HG02970 (cell line): ENCODE measurements at regions not wholly inside any gene's neighbourhood (a gene's known extent, or its start where the extent isn't known, plus 50 kb on each side); places are given as distances from the start of the nearest gene placed in this dataset.
A peak's percentile ranks its signal among the peaks of the same experiment; 100 is the strongest.

Experiments used
- ATAC-seq: cut with Tn5 transposase; IDR thresholded peaks from one replicate; pipeline ENCODE4 v1.9.1; 2021; ENCODE audit warnings: mild to moderate bottlenecking, moderate library complexity, moderate number of reproducible peaks; ENCODE audit not compliant: unreplicated experiment, low FRiP score

GRCh38 chr3:30945291-30945690 lies 50.8 kb upstream of the GADL1 start:
- ATAC-seq, result no peak

- ATAC-seq, result no peak
Observed at GRCh38 chr3:30948426-30948825, 54.0 kb upstream of the GADL1 start.

GRCh38 chr3:30951826-30952225 lies 57.4 kb upstream of the GADL1 start:
- no peak for ATAC-seq

- ATAC-seq, result no peak
Observed at GRCh38 chr3:30952786-30953185, 58.3 kb upstream of the GADL1 start.

- ATAC-seq, result no peak
Observed at GRCh38 chr3:30954426-30954825, 60.0 kb upstream of the GADL1 start.

- no peak for ATAC-seq
Observed at GRCh38 chr3:30962084-30962483, 67.6 kb upstream of the GADL1 start.

- no peak for ATAC-seq
Observed at GRCh38 chr3:30962493-30962892, 68.0 kb upstream of the GADL1 start.

- no peak for ATAC-seq
Observed at GRCh38 chr3:30963223-30963722, 68.8 kb upstream of the GADL1 start.

GRCh38 chr3:30964612-30965011 lies 70.2 kb upstream of the GADL1 start:
- ATAC-seq, result peak; percentile 92

GRCh38 chr3:30966896-30967295 lies 72.4 kb upstream of the GADL1 start:
- ATAC-seq, result no peak

GRCh38 chr3:30970183-30970582 lies 75.7 kb upstream of the GADL1 start:
- ATAC-seq, result no peak

GRCh38 chr3:30972449-30972848 lies 78.0 kb upstream of the GADL1 start:
- no peak for ATAC-seq

- ATAC-seq, result no peak
Observed at GRCh38 chr3:30974071-30974470, 79.6 kb upstream of the GADL1 start.

- no peak for ATAC-seq
Observed at GRCh38 chr3:30977592-30977991, 83.1 kb upstream of the GADL1 start.

GRCh38 chr3:30980993-30981392 lies 86.5 kb upstream of the GADL1 start:
- no peak for ATAC-seq

GRCh38 chr3:30982416-30983075 lies 88.1 kb upstream of the GADL1 start:
- ATAC-seq, result no peak

GRCh38 chr3:30984855-30985749 lies 90.6 kb upstream of the GADL1 start:
- no peak for ATAC-seq

- ATAC-seq, result no peak
Observed at GRCh38 chr3:30986551-30986950, 92.1 kb upstream of the GADL1 start.

- no peak for ATAC-seq
Observed at GRCh38 chr3:30988769-30989168, 94.3 kb upstream of the GADL1 start.

GRCh38 chr3:30989276-30990030 lies 95.0 kb upstream of the GADL1 start:
- no peak for ATAC-seq

GRCh38 chr3:30996467-30996866 lies 102.0 kb upstream of the GADL1 start:
- ATAC-seq, result no peak
